GM23338 (cell line): ENCODE measurements at regions not wholly inside any gene's neighbourhood (a gene's known extent, or its start where the extent isn't known, plus 50 kb on each side); places are given as distances from the start of the nearest gene placed in this dataset.

Experiments used
- ATAC-seq: fragments of 200-7000 bp; cut with Tn5 transposase; 3 replicates; pipeline ENCODE4 v1.9.1; 2020
- DNase-seq: peaks from one replicate; pipeline ENCODE4 v3.0.0-alpha.2; 2015; ENCODE audit warnings: low spot score
- H2AFZ ChIP-seq: fragments of 200-600 bp; sonication (generic); 2 replicates; pipeline ENCODE4 v1.8.0; 2016; ENCODE audit warnings: antibody characterized with exemption, mild to moderate bottlenecking, moderate library complexity
- H3F3A ChIP-seq: fragments of 200-600 bp; sonication (generic); replicated peaks from 2 replicates; pipeline ENCODE4 v1.8.0; 2017; ENCODE audit warnings: antibody characterized with exemption, mixed run types, low read depth
- H3K27ac ChIP-seq: fragments of 200-600 bp; sonication (generic); 2 replicates; pipeline ENCODE4 v1.6.1; 2016; ENCODE audit warnings: low read depth
- H3K27me3 ChIP-seq: fragments of 200-600 bp; sonication (generic); 2 replicates; pipeline ENCODE4 v1.8.0; 2016; ENCODE audit warnings: mild to moderate bottlenecking, mixed run types, moderate library complexity; ENCODE audit not compliant: insufficient read depth
- H3K36me3 ChIP-seq: fragments of 200-600 bp; sonication (generic); 2 replicates; pipeline ENCODE4 v1.8.0; 2016; ENCODE audit warnings: mild to moderate bottlenecking; ENCODE audit not compliant: insufficient read depth
- H3K4me1 ChIP-seq: fragments of 200-600 bp; sonication (generic); 2 replicates; pipeline ENCODE4 v1.8.0; 2016; ENCODE audit warnings: mild to moderate bottlenecking, moderate library complexity; ENCODE audit not compliant: insufficient read depth
- H3K4me2 ChIP-seq: fragments of 200-600 bp; sonication (generic); 2 replicates; pipeline ENCODE4 v1.7.1; 2017; ENCODE audit warnings: mixed run types
- H3K4me3 ChIP-seq: fragments of 200-600 bp; sonication (generic); 2 replicates; pipeline ENCODE4 v1.6.1; 2016; ENCODE audit warnings: mixed run types
- H3K79me2 ChIP-seq: fragments of 200-600 bp; sonication (generic); replicated peaks from 2 replicates; pipeline ENCODE4 v1.8.0; 2017; ENCODE audit warnings: mild to moderate bottlenecking; ENCODE audit not compliant: insufficient read depth
- H3K9me2 ChIP-seq: fragments of 200-600 bp; sonication (generic); 2 replicates; pipeline ENCODE4 v1.8.0; 2017; ENCODE audit not compliant: insufficient read depth
- H4K20me1 ChIP-seq: fragments of 200-600 bp; sonication (generic); replicated peaks from 2 replicates; pipeline ENCODE4 v1.8.0; 2017; ENCODE audit warnings: mild to moderate bottlenecking; ENCODE audit not compliant: insufficient read depth
- H3K27ac Mint-ChIP-seq: 2 replicates; pipeline ENCODE4 v1.8.0; 2020; ENCODE audit warnings: inconsistent platforms, mild to moderate bottlenecking, moderate library complexity, mixed read lengths
- H3K27me3 Mint-ChIP-seq: 3 replicates; pipeline ENCODE4 v1.8.0; 2022; ENCODE audit warnings: low read depth, mild to moderate bottlenecking, moderate library complexity, mixed read lengths, inconsistent platforms; ENCODE audit not compliant: insufficient read depth, poor library complexity
- H3K36me3 Mint-ChIP-seq: 3 replicates; pipeline ENCODE4 v1.8.0; 2021; ENCODE audit warnings: low read depth, mild to moderate bottlenecking, inconsistent platforms, moderate library complexity, mixed read lengths
- H3K4me1 Mint-ChIP-seq: 3 replicates; pipeline ENCODE4 v1.8.0; 2020; ENCODE audit warnings: mild to moderate bottlenecking, inconsistent platforms, mixed read lengths
- H3K4me3 Mint-ChIP-seq: 3 replicates; pipeline ENCODE4 v1.8.0; 2021; ENCODE audit warnings: moderate library complexity, mild to moderate bottlenecking, inconsistent platforms, mixed read lengths
- H3K9me3 Mint-ChIP-seq: 3 replicates; pipeline ENCODE4 v1.8.0; 2020; ENCODE audit warnings: moderate library complexity, mild to moderate bottlenecking, inconsistent platforms, mixed read lengths
- CREB1 ChIP-seq: fragments of 250-450 bp; sonication (Bioruptor Pico); IDR thresholded peaks from 2 replicates; pipeline ENCODE4 v1.5.0; 2020; ENCODE audit warnings: low read depth, mild to moderate bottlenecking, moderate library complexity
- EZH2 ChIP-seq: fragments of 200-600 bp; sonication (generic); IDR thresholded peaks from one replicate; pipeline ENCODE4 v1.8.0; 2017; ENCODE audit warnings: antibody characterized with exemption, mild to moderate bottlenecking, low read depth; ENCODE audit not compliant: unreplicated experiment
- EZH2phosphoT487 ChIP-seq: fragments of 200-600 bp; sonication (generic); IDR thresholded peaks from one replicate; pipeline ENCODE4 v1.8.1; 2018; ENCODE audit warnings: antibody characterized with exemption; ENCODE audit not compliant: unreplicated experiment
- JUNB ChIP-seq: IDR thresholded peaks from one replicate; pipeline ENCODE4 v1.6.1; 2016; ENCODE audit warnings: antibody characterized with exemption; ENCODE audit not compliant: unreplicated experiment
- NANOG ChIP-seq: IDR thresholded peaks from 2 replicates; pipeline ENCODE4 v1.6.1; 2016; ENCODE audit warnings: antibody characterized with exemption, borderline replicate concordance
- POLR2AphosphoS5 ChIP-seq: IDR thresholded peaks from 2 replicates; pipeline ENCODE4 v1.6.1; 2016; ENCODE audit warnings: antibody characterized with exemption, low read depth
- STAT1 ChIP-seq: IDR thresholded peaks from one replicate; pipeline ENCODE4 v1.6.1; 2016; ENCODE audit warnings: antibody characterized with exemption; ENCODE audit not compliant: unreplicated experiment
- ZNF114 ChIP-seq: fragments of 250-450 bp; sonication (Bioruptor Pico); IDR thresholded peaks from 2 replicates; pipeline ENCODE4 v1.5.0; 2020; ENCODE audit warnings: mild to moderate bottlenecking, moderate library complexity
- ZNF331 ChIP-seq: fragments of 250-450 bp; sonication (Bioruptor Pico); IDR thresholded peaks from 2 replicates; pipeline ENCODE4 v1.5.0; 2020; ENCODE audit warnings: low read depth, mild to moderate bottlenecking, moderate library complexity
- TF ChIP-seq, protein P1 (sequence below), 2 experiments: fragments of 200-600 bp in 1 of 2; sonication (generic) in 1 of 2; conservative IDR thresholded peaks; 2 replicates each; pipeline versions ENCODE4 v1.5.1 to v1.6.1; 2016 to 2017; ENCODE audit warnings: antibody characterized with exemption in 2 of 2, low read depth in 2 of 2, mild to moderate bottlenecking in 2 of 2, moderate library complexity in 1 of 2
- TF ChIP-seq, protein P2 (sequence below): IDR thresholded peaks from one replicate; pipeline ENCODE4 v1.6.1; 2018; ENCODE audit warnings: antibody characterized with exemption; ENCODE audit not compliant: unreplicated experiment
- TF ChIP-seq, protein P3 (sequence below): fragments of 250-450 bp; sonication (Bioruptor Pico); IDR thresholded peaks from 2 replicates; pipeline ENCODE4 v1.5.0; 2020; ENCODE audit warnings: mild to moderate bottlenecking, moderate library complexity

DNA sequence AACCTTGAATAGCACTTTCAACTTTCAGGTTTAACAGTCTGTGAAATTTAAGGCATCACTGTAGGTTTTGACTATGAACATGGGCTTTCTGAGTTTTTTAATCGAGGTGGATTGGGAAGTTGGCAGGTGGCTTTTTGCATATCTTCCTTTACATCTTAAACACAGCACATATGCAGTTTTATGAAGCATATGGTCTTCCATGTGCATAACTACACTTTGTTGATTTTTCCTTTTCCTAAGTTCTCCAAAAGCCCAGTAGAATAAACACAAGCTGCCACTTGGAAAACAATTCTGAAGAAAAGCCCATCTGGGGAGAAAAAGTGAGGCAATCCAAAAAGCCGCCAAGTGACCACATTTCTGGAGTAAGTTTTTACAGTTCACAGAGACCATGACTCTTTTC lies 236.5 kb upstream of the IL12B start:
- Mint-ChIP-seq H3K27ac (no peak overlapping the region), H3K9me3 (no peaks in the 10 kb centered on the region), H3K4me3 (no peak overlapping the region), H3K27me3 (no peaks in the 10 kb centered on the region), H3K4me1 (no peaks in the 10 kb centered on the region; the same call in 2 of the 3 replicates), H3K36me3 (no peaks in the 10 kb centered on the region)
- no peak for TF ChIP-seq ZNF331 (CRISPR knock-in tag)
- no peak for TF ChIP-seq CREB1
- TF ChIP-seq EZH2phosphoT487 = no peak
- TF ChIP-seq JUNB = no peak
- TF ChIP-seq POLR2AphosphoS5 = no peak
- TF ChIP-seq STAT1 = no peak
- TF ChIP-seq, protein P1, sequence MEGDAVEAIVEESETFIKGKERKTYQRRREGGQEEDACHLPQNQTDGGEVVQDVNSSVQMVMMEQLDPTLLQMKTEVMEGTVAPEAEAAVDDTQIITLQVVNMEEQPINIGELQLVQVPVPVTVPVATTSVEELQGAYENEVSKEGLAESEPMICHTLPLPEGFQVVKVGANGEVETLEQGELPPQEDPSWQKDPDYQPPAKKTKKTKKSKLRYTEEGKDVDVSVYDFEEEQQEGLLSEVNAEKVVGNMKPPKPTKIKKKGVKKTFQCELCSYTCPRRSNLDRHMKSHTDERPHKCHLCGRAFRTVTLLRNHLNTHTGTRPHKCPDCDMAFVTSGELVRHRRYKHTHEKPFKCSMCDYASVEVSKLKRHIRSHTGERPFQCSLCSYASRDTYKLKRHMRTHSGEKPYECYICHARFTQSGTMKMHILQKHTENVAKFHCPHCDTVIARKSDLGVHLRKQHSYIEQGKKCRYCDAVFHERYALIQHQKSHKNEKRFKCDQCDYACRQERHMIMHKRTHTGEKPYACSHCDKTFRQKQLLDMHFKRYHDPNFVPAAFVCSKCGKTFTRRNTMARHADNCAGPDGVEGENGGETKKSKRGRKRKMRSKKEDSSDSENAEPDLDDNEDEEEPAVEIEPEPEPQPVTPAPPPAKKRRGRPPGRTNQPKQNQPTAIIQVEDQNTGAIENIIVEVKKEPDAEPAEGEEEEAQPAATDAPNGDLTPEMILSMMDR (conservative IDR thresholded peaks at IDR 0.05; ENCODE audit: low read depth in 2 of 2) = no peak
- no peak for TF ChIP-seq EZH2
- TF ChIP-seq, protein P2, sequence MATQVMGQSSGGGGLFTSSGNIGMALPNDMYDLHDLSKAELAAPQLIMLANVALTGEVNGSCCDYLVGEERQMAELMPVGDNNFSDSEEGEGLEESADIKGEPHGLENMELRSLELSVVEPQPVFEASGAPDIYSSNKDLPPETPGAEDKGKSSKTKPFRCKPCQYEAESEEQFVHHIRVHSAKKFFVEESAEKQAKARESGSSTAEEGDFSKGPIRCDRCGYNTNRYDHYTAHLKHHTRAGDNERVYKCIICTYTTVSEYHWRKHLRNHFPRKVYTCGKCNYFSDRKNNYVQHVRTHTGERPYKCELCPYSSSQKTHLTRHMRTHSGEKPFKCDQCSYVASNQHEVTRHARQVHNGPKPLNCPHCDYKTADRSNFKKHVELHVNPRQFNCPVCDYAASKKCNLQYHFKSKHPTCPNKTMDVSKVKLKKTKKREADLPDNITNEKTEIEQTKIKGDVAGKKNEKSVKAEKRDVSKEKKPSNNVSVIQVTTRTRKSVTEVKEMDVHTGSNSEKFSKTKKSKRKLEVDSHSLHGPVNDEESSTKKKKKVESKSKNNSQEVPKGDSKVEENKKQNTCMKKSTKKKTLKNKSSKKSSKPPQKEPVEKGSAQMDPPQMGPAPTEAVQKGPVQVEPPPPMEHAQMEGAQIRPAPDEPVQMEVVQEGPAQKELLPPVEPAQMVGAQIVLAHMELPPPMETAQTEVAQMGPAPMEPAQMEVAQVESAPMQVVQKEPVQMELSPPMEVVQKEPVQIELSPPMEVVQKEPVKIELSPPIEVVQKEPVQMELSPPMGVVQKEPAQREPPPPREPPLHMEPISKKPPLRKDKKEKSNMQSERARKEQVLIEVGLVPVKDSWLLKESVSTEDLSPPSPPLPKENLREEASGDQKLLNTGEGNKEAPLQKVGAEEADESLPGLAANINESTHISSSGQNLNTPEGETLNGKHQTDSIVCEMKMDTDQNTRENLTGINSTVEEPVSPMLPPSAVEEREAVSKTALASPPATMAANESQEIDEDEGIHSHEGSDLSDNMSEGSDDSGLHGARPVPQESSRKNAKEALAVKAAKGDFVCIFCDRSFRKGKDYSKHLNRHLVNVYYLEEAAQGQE = no peak
- TF ChIP-seq, protein P3, sequence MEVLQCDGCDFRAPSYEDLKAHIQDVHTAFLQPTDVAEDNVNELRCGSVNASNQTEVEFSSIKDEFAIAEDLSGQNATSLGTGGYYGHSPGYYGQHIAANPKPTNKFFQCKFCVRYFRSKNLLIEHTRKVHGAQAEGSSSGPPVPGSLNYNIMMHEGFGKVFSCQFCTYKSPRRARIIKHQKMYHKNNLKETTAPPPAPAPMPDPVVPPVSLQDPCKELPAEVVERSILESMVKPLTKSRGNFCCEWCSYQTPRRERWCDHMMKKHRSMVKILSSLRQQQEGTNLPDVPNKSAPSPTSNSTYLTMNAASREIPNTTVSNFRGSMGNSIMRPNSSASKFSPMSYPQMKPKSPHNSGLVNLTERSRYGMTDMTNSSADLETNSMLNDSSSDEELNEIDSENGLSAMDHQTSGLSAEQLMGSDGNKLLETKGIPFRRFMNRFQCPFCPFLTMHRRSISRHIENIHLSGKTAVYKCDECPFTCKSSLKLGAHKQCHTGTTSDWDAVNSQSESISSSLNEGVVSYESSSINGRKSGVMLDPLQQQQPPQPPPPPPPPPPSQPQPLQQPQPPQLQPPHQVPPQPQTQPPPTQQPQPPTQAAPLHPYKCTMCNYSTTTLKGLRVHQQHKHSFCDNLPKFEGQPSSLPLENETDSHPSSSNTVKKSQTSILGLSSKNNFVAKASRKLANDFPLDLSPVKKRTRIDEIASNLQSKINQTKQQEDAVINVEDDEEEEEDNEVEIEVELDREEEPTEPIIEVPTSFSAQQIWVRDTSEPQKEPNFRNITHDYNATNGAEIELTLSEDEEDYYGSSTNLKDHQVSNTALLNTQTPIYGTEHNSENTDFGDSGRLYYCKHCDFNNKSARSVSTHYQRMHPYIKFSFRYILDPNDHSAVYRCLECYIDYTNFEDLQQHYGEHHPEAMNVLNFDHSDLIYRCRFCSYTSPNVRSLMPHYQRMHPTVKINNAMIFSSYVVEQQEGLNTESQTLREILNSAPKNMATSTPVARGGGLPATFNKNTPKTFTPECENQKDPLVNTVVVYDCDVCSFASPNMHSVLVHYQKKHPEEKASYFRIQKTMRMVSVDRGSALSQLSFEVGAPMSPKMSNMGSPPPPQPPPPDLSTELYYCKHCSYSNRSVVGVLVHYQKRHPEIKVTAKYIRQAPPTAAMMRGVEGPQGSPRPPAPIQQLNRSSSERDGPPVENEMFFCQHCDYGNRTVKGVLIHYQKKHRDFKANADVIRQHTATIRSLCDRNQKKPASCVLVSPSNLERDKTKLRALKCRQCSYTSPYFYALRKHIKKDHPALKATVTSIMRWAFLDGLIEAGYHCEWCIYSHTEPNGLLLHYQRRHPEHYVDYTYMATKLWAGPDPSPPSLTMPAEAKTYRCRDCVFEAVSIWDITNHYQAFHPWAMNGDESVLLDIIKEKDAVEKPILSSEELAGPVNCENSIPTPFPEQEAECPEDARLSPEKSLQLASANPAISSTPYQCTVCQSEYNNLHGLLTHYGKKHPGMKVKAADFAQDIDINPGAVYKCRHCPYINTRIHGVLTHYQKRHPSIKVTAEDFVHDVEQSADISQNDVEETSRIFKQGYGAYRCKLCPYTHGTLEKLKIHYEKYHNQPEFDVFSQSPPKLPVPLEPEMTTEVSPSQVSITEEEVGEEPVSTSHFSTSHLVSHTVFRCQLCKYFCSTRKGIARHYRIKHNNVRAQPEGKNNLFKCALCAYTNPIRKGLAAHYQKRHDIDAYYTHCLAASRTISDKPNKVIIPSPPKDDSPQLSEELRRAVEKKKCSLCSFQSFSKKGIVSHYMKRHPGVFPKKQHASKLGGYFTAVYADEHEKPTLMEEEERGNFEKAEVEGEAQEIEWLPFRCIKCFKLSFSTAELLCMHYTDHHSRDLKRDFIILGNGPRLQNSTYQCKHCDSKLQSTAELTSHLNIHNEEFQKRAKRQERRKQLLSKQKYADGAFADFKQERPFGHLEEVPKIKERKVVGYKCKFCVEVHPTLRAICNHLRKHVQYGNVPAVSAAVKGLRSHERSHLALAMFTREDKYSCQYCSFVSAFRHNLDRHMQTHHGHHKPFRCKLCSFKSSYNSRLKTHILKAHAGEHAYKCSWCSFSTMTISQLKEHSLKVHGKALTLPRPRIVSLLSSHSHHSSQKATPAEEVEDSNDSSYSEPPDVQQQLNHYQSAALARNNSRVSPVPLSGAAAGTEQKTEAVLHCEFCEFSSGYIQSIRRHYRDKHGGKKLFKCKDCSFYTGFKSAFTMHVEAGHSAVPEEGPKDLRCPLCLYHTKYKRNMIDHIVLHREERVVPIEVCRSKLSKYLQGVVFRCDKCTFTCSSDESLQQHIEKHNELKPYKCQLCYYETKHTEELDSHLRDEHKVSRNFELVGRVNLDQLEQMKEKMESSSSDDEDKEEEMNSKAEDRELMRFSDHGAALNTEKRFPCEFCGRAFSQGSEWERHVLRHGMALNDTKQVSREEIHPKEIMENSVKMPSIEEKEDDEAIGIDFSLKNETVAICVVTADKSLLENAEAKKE (CRISPR knock-in tag) = no peak
- no peak for TF ChIP-seq NANOG
- TF ChIP-seq ZNF114 (CRISPR knock-in tag) = no peak
- Histone ChIP-seq H3F3A (no peaks in the 10 kb centered on the region), H3K4me3 (no peak overlapping the region), H3K27ac (no peak overlapping the region), H4K20me1 (no peaks in the 10 kb centered on the region), H3K79me2 (no peaks in the 10 kb centered on the region), H3K36me3 (no peaks in the 10 kb centered on the region), H3K9me2 (no peaks in the 10 kb centered on the region), H2AFZ (no peak overlapping the region), H3K27me3 (no peaks in the 10 kb centered on the region), H3K4me1 (no peaks in the 10 kb centered on the region), H3K4me2 (no peak overlapping the region)
- ATAC-seq (no peak), DNase-seq (no peak)
